GM12892 (cell line): ENCODE measurements at regions not wholly inside any gene's neighbourhood (a gene's known extent, or its start where the extent isn't known, plus 50 kb on each side); places are given as distances from the start of the nearest gene placed in this dataset.

Source experiments
- POLR2A ChIP-seq: IDR thresholded peaks from 2 replicates; pipeline ENCODE4 v1.6.1; 2011; ENCODE audit warnings: low read depth, low read length, control low read depth
- POLR2AphosphoS5 ChIP-seq: IDR thresholded peaks from 2 replicates; pipeline ENCODE4 v1.6.1; 2011; ENCODE audit warnings: low read depth, low read length, control low read depth
- TAF1 ChIP-seq: IDR thresholded peaks from 2 replicates; pipeline ENCODE4 v1.6.1; 2011; ENCODE audit warnings: low read depth, mild to moderate bottlenecking, control low read depth, low read length, borderline replicate concordance

DNA sequence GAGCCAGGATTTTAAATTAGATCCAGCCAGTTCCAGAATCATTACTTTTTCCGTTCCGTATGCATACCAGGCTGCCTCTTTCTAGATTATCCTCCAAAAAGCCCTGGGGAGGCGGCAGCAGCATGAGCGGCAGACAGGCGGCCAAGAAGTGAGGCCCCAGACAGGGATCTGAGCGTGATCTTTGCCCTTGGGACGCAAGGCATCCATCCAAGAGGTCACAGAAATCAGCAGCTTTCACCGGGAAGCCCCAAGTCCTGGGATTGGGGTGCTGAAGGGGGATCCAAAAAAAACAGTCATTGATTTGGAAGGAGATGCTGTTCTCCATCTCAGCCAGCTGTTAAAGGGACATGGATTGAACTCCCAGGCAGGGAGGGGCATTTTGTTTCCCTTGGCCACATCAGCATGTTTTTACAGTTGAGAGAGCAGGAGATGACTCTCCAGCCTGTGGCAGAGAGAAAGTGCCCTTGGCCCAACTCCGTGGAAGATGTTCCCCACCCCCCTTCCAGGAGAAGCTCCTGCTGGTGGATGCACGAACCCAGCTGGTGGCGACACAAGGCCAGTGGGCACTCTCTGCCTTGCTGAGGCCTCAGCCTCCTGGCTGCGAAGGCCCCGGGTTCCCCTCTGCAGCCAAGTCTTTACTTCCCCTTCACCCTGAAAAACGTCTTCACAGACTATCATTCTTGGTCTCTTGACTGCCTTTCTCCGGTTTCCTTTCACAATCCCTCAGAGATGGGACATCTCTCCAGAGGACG lies 265.6 kb downstream of the ANAPC1 start:
- TF ChIP-seq POLR2A, result no peak
- no peak for TF ChIP-seq POLR2AphosphoS5
- TF ChIP-seq TAF1, result no peak
